ENCODE measurements at regions not wholly inside any gene's neighbourhood (a gene's known extent, or its start where the extent isn't known, plus 50 kb on each side); places are given as distances from the start of the nearest gene placed in this dataset.
"Not testable (repeated sequence)": the region's sequence is repeated elsewhere in the genome, so short reads cannot be mapped to it uniquely, and the experiment has no call there.

GRCh38 chr2:180246268-180246667 is 239.2 kb upstream of the CWC22 start:
- DNase-seq: no peak
- H3K9me3 ChIP-seq: no peaks in the 10 kb centered on the region
- no peaks in the 10 kb centered on the region for H3K27me3 ChIP-seq
- 39 to 60% methylated on average over 2 of the region's 2 CpGs for WGBS, 2 donors
- H3K4me1 ChIP-seq: no peaks in the 10 kb centered on the region
- intact Hi-C loops (cut with DNase I): no loop called here
- H3K4me3 ChIP-seq: no peak overlapping the region
- H3K36me3 ChIP-seq: no peaks in the 10 kb centered on the region
- no peak overlapping the region for H3K27ac ChIP-seq
- no peak for TF ChIP-seq POLR2A (IDR thresholded peaks at IDR 0.05)
- TF ChIP-seq CTCF (IDR thresholded peaks at IDR 0.05): no peak

DNA sequence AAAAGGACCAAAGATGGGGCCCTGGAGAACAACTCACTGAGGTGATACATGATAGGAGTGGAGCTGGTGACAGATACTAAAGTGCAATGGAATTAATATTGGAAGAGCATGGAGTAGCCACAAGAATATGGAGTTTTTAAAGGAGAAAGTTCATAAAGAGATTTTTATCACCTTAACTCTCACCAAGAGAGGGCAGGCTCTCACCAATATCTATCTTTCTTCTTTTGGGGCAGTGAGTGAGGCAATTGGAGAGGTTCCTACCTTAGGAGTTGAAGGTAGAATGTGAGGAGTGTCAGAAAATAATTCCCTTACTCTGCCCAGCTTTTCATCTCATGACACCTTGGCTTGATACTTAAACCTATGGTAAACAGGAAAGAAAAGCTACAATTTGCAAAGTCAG is 233.7 kb upstream of the CWC22 start:
- Histone ChIP-seq H3K4me1 (no peaks in the 10 kb centered on the region), H3K27me3 (no peaks in the 10 kb centered on the region), H3K36me3 (no peaks in the 10 kb centered on the region), H3K27ac (no peak overlapping the region), H3K4me3 (no peak overlapping the region), H3K9me3 (no peaks in the 10 kb centered on the region)
- DNase-seq: no peak
- intact Hi-C loops (cut with DNase I): no loop called here
- peak in 4 of 6 experiments; percentile 11 to 48 (median 17) for TF ChIP-seq CTCF (IDR thresholded peaks at IDR 0.05)
- no peak for TF ChIP-seq POLR2A (IDR thresholded peaks at IDR 0.05)

GRCh38 chr2:180238729-180239128 is 231.6 kb upstream of the CWC22 start:
- Histone ChIP-seq H3K4me1 (no peaks in the 10 kb centered on the region), H3K36me3 (no peaks in the 10 kb centered on the region), H3K27me3 (no peaks in the 10 kb centered on the region), H3K9me3 (no peaks in the 10 kb centered on the region), H3K27ac (no peak overlapping the region), H3K4me3 (no peak overlapping the region)
- no peak for DNase-seq
- intact Hi-C loops (cut with DNase I): no loop called here
- WGBS, 2 donors: 81 to 100% methylated on average over 4 to 8 of the region's 8 CpGs
- no peak for TF ChIP-seq CTCF (IDR thresholded peaks at IDR 0.05)
- TF ChIP-seq POLR2A (IDR thresholded peaks at IDR 0.05): no peak

- H3K9me3 ChIP-seq; H3K27ac ChIP-seq; H3K27me3 ChIP-seq; DNase-seq; H3K36me3 ChIP-seq; intact Hi-C loops (cut with DNase I); H3K4me1 ChIP-seq; H3K4me3 ChIP-seq: not testable (repeated sequence)
- 83 to 95% methylated on average over 2 to 3 of the region's 3 CpGs for WGBS, 2 donors
These were observed 229.0 kb upstream of the CWC22 start for GRCh38 chr2:180236061-180236460.

DNA sequence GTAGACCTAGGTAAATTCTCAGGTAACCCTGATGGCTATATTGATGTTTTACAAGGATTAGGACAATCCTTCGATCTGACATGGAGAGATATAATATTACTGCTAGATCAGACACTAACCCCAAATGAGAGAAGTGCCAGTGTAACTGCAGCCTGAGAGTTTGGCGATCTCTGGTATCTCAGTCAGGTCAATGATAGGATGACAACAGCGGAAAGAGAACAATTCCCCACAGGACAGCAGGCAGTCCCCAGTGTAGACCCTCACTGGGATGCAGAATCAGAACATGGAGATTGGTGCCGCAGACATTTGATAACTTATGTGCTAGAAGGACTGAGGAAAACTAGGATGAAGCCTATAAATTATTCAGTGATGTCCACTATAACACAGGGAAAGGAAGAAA is 228.4 kb upstream of the CWC22 start:
- H3K9me3 ChIP-seq; H3K27me3 ChIP-seq; H3K4me1 ChIP-seq; DNase-seq; H3K4me3 ChIP-seq; H3K27ac ChIP-seq; H3K36me3 ChIP-seq; intact Hi-C loops (cut with DNase I): not testable (repeated sequence)
- WGBS, 2 donors: 90 to 92% methylated on average over 2 to 4 of the region's 4 CpGs

DNA sequence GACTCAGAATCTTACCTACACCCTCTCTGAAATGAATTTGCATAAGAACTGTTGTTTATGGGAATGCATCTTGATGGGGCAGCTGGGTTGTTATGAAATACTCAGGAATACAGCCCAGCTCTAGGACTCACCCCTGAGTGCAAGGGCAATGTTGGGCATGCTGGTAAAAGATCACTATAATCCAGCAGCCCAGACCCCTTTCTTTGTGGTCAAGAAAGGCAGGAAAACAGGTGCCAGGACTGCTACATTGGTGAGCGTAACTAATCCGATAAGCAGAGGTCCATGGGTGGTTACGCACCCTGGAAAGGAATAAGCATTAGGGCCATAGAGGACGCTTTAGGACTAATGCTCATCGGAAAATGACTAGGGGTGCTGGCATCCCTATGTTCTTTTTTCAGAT is 227.9 kb upstream of the CWC22 start:
- WGBS, 2 donors: 90 to 94% methylated on average over 5 of the region's 5 CpGs
- intact Hi-C loops (cut with DNase I); H3K9me3 ChIP-seq; DNase-seq; H3K27me3 ChIP-seq; H3K27ac ChIP-seq; H3K36me3 ChIP-seq; H3K4me1 ChIP-seq; H3K4me3 ChIP-seq: not testable (repeated sequence)

DNA sequence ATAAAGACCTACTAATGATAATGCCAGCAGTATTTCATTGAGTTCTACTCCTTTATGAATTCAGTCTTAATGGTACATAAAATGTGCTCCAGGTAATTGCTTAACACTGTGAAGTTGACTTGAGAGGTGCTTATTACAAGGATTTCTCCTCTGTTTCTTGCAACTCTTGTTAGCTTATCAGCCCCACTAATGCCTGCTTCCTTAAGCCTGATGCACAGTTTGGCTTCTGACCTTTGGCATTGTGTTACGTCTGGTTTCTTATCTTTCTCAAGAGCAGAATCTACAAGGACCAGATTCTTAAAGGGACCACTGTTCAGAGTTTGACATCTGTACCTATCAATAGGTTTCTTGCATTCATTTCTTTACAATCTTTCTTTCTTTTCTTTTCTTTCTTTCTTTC is 223.9 kb upstream of the CWC22 start:
- Histone ChIP-seq H3K4me3 (no peak overlapping the region), H3K4me1 (no peaks in the 10 kb centered on the region), H3K27me3 (no peaks in the 10 kb centered on the region), H3K36me3 (no peaks in the 10 kb centered on the region), H3K27ac (no peak overlapping the region), H3K9me3 (no peaks in the 10 kb centered on the region)
- TF ChIP-seq CTCF (IDR thresholded peaks at IDR 0.05) (no peak), POLR2A (IDR thresholded peaks at IDR 0.05) (no peak)
- WGBS, 2 donors: 41 to 50% methylated on average over 1 of the region's 1 CpG
- intact Hi-C loops (cut with DNase I): no loop called here
- no peak for DNase-seq
